Uterus (tissue), 2 donors: ENCODE measurements at regions not wholly inside any gene's neighbourhood (a gene's known extent, or its start where the extent isn't known, plus 50 kb on each side); places are given as distances from the start of the nearest gene placed in this dataset.

Source experiments
- CTCF ChIP-seq, 4 experiments: fragments of 200-600 bp in 2 of 4; fragments of 450-650 bp in 2 of 4; sonication (generic) in 2 of 4; IDR thresholded peaks; one replicate each; pipeline ENCODE4 v1.5.1; 2016 to 2019; ENCODE audit warnings: antibody characterized with exemption in 4 of 4, mild to moderate bottlenecking in 2 of 4, moderate library complexity in 1 of 4
- POLR2A ChIP-seq, 2 donors: fragments of 450-650 bp; IDR thresholded peaks; one replicate each; pipeline ENCODE4 v1.6.1; 2016; ENCODE audit warnings: antibody characterized with exemption in 2 of 2, mild to moderate bottlenecking in 1 of 2, moderate library complexity in 1 of 2

- TF ChIP-seq CTCF (IDR thresholded peaks at IDR 0.05) (no peak), POLR2A (IDR thresholded peaks at IDR 0.05) (no peak)
Observed at GRCh38 chr3:28777806-28778475, 429.3 kb upstream of the AZI2 start.
